Stimulated activated CD4-positive, alpha-beta T cell treated with anti-CD3 and anti-CD28 coated beads, Interleukin-4, amount 100 ng/mL, for 1 hour (primary cell): ENCODE measurements at regions not wholly inside any gene's neighbourhood (a gene's known extent, or its start where the extent isn't known, plus 50 kb on each side); places are given as distances from the start of the nearest gene placed in this dataset.
"Not testable (repeated sequence)": the region's sequence is repeated elsewhere in the genome, so short reads cannot be mapped to it uniquely, and the experiment has no call there.

Experiments used
- DNase-seq: peaks from one replicate; pipeline ENCODE4 v3.0.0-alpha.2; 2020

DNA sequence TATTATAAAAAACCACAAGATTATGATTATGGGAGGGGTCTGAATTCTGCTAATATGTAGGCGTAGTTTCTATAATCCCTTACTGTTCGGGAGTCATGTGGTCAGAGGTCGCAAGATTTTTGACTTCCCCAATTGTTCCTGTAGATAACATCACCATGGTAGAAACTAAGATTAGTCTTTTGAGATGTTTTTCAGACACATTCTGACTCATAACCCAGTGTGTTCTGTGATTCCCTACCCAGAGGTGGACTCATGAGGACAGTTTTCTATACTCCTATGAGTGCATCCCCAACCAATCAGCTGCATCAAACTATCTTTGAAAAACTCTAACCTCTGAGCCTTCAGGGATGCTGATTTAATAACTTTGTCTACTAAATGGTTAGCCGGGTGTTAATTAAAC, 175.5 kb downstream of the RFPL4B start:
- no peak for DNase-seq

DNA sequence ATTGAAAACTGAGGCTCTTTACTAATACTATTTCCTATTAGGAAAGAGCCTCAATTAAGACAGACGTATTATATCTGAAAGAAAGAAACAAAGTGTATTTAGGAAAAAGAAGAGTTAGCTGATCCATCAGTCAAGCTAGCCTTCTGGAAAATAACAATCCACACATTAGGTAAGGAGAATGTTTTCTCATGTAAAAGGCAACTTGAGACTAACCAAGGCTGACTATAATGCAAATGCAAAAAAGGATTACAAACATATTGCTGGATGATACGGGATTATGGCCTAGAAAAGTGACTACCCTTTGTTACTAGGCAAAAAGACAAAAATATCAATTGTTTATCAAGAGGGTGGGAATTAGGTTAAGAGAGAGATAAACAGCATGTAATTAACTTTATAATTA, 176.9 kb downstream of the RFPL4B start:
- DNase-seq = no peak

DNA sequence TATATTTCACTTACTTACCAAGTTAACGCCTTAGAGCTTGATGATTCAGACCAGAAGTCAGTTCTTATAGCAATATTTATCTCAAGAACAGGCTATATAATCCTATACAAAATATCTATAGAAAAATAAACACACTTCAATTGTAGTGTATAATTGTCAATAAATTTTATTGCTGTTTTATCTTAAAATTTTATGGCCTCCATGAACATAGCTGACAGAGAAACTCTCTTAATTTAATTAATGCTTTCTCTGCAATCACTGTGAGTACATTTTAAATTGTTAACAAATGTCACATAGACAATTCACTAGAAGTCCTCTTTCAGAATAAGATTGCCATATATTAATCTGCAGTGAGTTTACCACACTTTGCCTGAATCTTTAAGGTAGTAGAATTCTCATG, 178.6 kb downstream of the RFPL4B start:
- DNase-seq = no peak

DNA sequence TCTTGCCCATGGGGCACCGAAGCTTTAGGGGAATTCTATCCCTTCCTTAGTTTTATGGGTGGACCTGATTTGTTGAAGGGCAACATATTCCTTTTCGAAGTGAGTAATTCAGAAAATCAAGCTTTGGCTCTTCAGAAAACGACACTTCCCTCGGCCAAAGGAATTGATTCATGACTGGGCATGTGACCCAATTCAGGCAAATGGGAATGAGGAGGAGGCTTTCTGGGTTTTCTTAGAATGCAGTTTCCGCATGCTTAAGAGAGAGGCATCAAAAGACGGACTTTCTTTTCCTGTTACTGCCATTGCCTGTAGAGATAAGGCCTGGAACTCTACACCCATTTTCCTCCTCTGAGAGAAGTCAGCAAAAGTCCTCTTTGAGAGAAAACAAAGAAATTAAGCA, 179.5 kb downstream of the RFPL4B start:
- no peak for DNase-seq

DNA sequence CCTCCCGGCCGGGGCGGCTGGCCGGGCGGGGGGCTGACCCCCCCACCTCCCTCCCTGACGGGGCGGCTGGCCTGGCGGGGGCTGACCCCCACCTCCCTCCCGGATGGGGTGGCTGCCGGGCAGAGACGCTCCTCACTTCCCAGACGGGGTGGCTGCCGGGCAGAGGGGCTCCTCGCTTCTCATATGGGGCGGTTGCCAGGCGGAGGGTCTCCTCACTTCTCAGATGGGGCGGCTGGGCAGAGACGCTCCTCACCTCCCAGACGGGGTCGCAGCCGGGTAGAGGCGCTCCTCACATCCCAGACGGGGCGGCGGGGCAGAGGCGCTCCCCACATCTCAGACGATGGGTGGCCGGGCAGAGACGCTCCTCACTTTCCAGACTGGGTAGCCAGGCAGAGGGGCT, 181.2 kb downstream of the RFPL4B start:
- DNase-seq = not testable (repeated sequence)

DNA sequence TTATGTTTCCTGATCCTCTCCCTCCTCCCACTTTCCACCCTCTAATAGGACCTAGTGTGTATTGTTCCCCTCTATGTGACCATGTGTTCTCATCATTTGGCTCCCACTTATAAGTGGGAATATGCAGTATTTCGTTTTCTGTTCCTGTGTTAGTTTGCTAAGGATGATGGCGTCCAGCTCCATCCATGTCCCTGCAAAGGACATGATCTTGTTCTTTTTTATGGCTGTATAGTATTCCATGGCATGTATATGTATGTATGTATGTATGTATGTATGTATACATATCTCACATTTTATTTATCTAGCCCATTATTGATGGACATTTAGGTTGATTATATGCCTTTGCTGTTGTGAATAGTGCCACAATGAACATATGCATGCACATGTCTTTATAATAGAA, 188.7 kb downstream of the RFPL4B start:
- no peak for DNase-seq

DNA sequence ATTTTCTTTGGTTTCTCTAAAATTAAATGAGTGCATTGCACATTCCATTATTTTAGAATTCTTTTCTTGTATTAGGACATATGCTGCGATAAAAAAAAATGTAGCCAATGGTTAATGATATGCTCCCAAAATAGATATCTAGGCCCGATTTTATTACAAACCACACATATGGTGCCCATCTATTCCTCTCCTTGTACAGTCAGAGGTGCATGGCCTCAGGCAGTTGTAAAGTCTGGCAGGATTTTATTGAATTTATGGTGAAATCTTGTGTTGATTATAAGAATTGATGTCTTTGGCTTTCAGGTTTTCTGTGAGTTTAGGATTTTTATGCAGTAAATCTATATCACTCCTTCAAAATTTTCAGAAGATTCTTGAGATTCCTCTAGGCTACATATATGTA, 192.2 kb downstream of the RFPL4B start:
- no peak for DNase-seq

DNA sequence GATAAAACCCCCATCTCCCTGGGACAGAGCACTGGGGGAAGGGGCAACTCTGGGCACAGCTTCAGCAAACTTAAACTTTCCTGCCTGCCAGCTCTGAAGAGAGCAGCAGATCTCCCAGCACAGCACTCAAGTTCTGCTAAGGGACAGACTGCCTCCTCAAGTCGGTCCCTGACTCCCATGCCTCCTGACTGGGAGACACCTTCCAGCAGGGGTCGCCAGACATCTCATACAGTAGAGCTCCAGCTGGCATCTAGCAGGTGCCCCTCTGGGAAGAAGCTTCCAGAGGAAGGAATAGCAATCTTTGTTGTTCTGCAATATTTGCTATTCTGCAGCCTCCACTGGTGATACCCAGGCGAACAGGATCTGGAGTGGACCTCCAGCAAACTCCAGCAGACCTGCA, 194.7 kb downstream of the RFPL4B start:
- DNase-seq = not testable (repeated sequence)

DNA sequence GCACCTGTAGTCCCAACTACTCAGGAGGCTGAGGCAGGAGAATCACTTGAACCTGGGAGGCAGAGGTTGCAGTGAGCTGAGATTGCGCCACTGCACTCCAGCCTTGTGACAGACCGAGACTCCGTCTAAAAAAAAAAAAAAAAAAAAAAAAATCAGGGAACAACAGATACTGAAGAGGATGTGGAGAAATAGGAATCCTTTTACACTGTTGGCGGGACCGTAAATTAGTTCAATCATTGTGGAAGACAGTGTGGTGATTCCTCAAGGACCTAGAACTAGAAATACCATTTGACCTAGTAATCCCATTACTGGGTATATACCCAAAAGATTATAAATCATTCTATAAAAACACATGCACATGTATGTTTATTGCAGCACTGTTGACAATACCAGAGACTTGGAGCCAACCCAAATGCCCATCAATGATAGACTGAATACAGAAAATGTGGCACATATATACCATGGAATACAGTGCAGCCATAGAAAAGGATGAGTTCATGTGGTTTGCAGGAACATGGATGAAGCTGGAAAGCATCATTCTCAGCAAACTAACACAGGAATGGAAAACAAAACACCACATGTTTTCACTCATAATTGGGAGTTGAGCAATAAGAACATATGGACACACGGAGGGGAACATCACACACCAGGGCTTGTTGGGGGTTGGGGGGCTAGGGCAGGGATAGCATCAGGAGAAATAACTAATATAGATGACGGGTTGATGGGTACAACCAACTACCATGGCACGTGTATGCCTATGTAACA, 200.4 kb downstream of the RFPL4B start:
- not testable (repeated sequence) for DNase-seq

DNA sequence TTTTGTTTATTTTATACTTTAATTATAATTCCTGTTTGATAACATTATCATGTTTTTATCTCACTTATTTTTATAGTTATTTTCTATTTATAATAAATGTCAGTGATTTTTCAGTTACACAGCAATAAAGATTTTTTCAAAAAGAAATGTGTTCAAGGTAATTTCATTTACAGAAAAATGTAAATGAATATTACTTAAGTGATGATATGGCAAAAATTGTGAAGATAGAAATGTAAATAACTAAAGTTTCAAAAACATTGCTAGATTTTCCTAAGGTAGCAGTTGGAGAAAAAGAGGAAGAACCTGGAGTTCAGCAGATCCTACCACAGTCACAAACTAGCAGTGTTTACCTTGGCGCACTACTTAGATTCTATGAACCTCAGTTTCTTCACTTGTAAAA, 202.6 kb downstream of the RFPL4B start:
- DNase-seq = no peak

DNA sequence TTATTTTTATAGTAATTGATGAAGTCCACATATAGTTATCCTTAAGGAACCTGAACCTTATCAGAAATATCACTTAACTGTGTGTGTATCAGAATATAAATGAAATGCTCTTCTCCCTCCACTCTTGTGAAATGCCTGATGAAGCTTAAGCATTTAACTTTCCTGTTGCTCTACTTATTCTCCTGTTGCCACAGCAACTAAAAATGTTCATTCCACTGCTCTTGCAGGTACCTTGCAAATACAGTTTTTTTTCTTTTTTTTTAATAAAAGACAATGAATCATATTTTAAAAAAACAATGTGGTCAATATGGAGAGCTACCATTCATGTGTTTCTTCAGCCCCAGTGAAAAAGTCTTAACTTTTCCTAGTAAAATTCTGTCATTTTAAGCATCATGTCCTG, 210.3 kb downstream of the RFPL4B start:
- DNase-seq = no peak

DNA sequence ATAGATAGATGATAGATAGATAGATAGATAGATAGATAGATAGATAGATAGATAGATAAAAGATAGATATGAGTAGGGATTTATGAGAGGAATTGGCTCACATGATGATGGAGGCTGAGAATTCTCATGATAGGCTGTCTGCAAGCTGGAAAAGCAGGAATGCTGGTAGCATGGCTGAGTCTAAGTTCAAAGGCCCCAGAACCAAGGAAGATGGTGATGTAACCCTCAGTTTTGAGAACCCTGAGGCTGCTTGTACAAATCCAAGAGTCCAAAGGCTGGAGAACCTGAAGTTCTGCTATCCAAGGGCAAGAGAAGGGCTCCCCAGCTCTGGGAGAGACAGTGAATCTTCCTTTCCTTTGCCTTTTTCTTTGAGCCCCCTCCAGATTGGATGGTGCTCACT, 210.8 kb downstream of the RFPL4B start:
- no peak for DNase-seq

DNA sequence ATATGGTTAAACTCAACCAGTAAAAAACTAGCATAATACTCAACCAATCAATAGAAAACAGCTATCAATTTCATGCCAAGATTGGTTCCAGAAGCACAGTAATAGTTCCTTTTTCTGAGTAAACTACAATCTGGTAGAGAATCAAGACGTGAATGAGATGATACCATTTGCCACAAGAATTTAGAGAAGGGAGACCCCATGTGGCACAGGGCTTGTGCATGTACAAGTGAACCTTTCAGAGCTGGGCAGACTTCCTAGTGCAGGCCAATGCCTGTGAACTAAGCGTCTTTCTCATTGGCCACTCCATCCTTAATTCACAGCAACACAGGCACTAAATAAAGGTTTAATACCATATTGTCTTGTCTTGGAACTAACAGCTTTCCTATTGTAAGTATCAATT, 213.5 kb downstream of the RFPL4B start:
- DNase-seq = no peak

DNA sequence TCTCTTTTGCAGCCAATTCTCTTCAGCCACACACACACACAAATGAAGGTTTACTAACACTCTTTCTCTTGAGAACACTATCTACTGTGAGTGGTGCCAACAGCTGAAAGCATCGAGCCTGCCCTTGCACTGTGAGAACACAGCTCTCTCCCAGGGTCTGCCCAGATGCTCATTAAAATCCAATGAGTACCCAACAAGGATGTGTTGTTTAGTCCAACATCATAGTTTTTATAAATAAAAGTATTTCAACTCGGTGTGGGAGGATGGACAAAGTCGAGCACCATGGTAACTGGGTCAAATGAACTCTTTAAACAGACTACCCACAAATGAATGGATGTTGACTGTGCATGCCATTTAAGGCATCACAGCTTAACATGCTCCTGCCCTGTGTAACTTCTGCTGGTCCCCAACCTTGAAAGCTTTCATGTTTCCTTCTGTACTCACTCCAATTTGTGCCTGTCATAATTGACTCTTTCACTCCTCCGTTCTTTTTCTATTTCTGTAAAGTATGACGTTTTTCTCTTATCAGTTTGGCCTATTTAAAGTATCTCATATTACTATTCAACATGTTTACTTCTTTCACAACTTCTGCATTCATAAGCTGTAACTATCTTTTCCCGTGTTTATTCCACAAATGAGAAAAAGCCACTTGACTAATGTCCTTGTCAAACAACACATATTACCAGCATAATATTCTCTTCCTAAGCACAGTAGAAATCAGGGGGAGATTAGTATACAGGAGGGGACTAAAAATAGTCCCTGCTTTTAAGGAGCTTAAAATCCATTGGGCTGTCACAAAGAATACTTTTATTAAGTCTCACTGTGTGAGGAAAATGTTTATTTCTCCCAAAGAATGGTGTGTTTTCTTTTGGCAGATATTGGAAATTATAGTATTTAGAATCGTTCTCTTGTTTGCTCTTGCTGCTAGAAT, 215.4 kb downstream of the RFPL4B start:
- DNase-seq = no peak

DNA sequence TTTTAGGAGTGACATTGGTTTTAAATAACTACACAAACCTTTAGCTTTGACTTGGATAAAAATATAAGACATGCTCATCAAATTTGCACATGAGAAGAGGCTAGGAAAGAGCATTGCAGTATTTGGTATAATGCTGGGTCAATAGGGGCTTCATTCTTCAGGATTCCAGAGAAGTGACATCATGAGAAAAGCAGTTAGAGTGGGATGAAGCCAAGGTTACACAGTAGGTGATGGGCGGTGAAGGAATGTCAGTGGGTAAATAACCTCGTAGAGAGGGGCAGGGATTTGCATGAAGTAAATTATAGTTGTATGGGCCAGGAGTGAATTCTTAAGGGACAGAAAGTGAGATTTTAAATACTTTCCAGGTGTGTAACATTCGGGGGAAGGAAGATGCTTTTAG, 216.2 kb downstream of the RFPL4B start:
- no peak for DNase-seq

DNA sequence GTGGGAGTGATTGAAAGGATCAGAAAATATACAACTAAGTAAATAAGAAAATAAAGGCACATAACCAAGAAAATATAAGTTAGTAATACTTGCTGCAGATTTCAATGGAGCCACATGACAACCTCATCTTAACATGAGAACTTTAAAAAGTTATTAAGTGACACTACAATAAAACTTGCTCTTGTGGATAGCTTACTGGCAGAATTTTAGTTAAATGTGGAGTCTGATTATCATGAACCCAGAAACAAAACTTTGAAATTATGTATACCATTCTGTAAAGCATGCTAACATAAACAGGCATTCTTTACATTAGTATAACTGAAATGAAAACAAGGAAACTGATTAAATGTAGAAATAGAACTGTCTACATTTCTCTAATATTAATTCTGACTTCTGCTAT, 220.9 kb downstream of the RFPL4B start:
- no peak for DNase-seq

DNA sequence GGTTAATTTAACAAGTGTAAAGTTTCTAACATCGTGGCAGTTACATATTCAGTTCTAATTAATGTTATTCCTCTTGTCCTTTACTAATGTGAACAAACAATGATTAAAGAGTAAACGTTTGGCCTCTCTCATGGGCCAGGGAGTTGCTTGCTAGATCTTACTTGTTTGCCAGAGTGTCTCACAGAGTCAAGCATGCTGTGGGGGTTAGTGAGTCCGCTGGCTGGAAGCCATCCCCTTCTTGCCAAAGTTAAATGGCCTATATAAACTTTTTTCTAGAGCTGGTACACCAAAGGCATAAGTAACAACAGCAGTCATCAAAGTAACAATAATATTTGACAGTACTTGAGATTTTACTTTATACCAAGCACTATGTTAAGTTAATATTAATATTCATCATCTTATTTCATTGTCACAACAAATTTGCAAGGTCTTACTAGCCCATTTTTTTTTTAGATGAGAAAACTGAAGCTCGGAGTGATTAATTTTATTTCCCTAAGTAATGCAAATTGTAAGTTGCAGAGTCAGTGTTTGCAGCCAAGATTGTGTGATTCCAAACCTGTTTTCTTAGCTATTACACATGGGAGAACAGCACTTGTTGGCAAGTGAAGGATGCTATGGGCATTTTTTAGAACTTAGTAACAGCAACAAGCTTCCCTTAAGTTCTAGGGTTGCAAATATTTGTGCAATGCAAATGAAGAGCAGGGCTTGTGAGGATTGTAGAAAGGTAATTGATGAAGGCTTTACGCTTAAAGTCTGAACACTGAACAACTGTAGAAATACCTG, 224.5 kb downstream of the RFPL4B start:
- DNase-seq = no peak

DNA sequence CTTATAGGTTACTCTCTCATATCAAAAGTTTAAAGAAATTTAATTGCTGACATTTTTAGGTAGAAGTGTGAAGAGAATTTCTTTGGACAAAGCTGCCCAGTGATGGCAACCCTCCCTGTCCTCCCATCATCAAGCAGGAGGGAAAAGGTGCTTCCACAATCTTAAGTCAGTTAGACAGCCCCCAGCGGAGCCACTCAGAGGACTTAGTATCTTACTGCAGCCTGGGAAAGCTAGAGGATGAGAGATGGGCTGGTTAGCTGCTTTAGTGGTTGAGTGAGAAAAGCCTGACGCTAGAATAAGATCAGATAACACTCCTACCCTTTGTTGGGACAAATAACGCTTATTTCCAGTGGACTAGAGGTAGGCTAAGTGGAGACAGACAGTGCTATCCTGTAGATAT, 227.1 kb downstream of the RFPL4B start:
- DNase-seq = no peak

DNA sequence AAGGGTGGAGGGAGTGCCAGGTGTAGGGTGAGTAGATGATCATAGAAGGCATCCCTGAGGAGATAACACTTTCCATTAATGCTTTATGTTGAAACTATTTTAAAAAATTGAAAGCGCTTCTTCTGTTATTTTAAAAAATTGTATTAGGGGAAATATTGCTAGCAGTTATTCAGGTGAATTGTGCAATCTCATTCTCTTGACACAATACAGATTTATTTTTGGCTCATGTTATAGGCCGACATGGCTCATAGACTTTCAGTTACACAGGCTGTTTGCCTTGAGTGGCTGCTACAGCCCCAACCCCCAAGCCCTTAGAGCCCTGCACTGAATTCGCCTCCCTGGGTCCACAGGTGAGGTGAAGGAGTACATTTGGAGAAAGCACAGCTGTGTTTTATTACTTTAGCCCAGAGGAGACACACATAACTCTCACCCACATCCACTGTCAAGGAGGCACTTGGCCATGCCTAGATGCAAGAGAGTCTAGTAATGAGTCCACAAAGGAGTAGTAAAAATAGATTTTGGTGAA, 228.2 kb downstream of the RFPL4B start:
- no peak for DNase-seq

DNA sequence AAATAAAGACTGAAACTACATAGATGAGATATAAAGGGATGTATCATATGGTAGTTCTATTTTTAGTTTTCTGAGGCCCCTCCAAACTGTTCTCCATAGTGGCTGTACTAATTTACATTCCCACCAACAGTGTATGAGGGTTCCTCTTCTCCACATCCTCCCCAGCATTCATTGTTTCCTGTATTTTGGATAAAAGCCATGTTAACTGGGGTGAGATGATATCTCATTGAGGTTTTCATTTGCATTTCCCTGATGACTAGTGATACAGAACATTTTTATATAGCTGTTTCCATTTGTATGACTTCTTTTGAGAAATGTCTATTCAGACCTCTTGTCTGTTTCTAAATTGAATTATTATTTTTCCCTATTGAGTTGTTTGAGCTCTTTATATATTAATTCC, 229.3 kb downstream of the RFPL4B start:
- no peak for DNase-seq

DNA sequence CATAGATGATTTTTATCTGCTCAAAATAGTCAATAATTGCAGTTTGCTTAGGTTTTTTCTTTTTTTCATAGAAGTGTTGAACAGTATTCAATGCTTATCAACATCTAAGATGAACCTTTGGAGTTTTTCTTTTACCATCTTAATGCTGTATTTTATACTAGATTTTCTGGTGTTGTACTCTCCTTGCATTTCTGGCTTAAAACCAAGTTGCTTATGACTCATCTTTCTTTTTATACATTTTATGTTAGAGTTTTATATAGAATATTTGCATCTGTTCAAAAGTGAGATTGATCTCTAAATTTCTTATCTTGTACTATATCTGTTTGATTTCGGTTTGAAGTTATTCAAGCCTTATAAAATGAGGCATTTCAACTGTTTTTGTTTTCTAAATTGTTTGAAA, 232.5 kb downstream of the RFPL4B start:
- DNase-seq = no peak

DNA sequence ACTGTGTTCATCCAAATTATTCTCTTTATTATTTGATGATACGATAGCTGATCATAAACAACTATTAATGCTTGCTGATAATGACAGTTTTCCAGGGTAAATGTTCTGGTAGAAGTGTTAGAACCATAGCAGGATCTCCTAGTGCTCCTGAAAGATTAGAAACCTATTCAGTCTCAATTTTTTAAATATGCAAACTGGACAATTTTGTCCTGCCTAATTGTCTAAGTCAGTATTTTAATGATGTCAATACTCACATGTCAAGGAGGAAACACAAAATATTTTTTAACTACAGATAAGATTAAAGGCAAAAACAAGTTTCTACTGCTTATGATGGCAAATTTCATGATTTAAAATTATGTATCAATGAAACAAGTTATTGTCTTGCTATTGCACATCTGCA, 233.9 kb downstream of the RFPL4B start:
- no peak for DNase-seq

DNA sequence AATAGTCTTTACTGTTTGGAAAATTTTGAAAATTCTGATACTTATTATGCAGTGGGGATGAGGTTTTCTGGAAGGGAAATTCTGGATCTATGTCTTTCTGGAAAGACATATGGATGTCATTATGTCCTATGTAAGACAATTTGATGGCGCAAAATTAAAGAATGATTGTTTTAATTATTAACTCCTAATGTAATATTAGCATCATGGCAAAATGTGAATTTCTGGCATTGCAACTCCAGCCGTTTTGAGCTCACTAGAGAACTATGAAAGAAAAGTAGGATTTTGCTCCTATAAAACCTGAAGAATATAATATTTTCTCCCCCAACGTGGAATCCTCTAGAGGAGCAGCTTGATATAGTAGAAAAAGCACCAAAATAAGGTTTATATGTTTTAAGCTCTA, 243.2 kb downstream of the RFPL4B start:
- DNase-seq = no peak
